ENCODE measurements at regions not wholly inside any gene's neighbourhood (a gene's known extent, or its start where the extent isn't known, plus 50 kb on each side); places are given as distances from the start of the nearest gene placed in this dataset.

GRCh38 chr3:104886220-104886995 lies 480.3 kb upstream of the ALCAM start:
- TF ChIP-seq CTCF (IDR thresholded peaks at IDR 0.05; ENCODE audit: low read depth, low read length) = no peak
- DNase-seq = no peak
- H3K9me3 ChIP-seq (ENCODE audit: severe bottlenecking) = no peaks in the 10 kb centered on the region
- H3K27me3 ChIP-seq (ENCODE audit: insufficient read depth, low read depth, severe bottlenecking) = no peaks in the 10 kb centered on the region
- no peak overlapping the region for H3K27ac ChIP-seq
- no peak overlapping the region for H3K4me3 ChIP-seq (ENCODE audit: low read depth, low read length)
- no peaks in the 10 kb centered on the region for H3K36me3 ChIP-seq

GRCh38 chr3:104887069-104887468 lies 479.6 kb upstream of the ALCAM start:
- Histone ChIP-seq H3K4me3 (ENCODE audit: low read depth, low read length) (no peak overlapping the region), H3K9me3 (ENCODE audit: severe bottlenecking) (no peaks in the 10 kb centered on the region), H3K27ac (no peak overlapping the region), H3K36me3 (no peaks in the 10 kb centered on the region), H3K27me3 (ENCODE audit: insufficient read depth, low read depth, severe bottlenecking) (no peaks in the 10 kb centered on the region)
- no peak for DNase-seq
- no peak for TF ChIP-seq CTCF (IDR thresholded peaks at IDR 0.05; ENCODE audit: low read depth, low read length)

GRCh38 chr3:104887619-104888018 lies 479.1 kb upstream of the ALCAM start:
- no peaks in the 10 kb centered on the region for H3K36me3 ChIP-seq
- H3K27ac ChIP-seq = no peak overlapping the region
- no peak for DNase-seq
- H3K9me3 ChIP-seq (ENCODE audit: severe bottlenecking) = no peaks in the 10 kb centered on the region
- TF ChIP-seq CTCF (IDR thresholded peaks at IDR 0.05; ENCODE audit: low read depth, low read length) = no peak
- no peak overlapping the region for H3K4me3 ChIP-seq (ENCODE audit: low read depth, low read length)
- H3K27me3 ChIP-seq (ENCODE audit: insufficient read depth, low read depth, severe bottlenecking) = no peaks in the 10 kb centered on the region

- DNase-seq = no peak
- TF ChIP-seq CTCF (IDR thresholded peaks at IDR 0.05; ENCODE audit: low read depth, low read length) = no peak
- Histone ChIP-seq H3K4me3 (ENCODE audit: low read depth, low read length) (no peak overlapping the region), H3K27me3 (ENCODE audit: insufficient read depth, low read depth, severe bottlenecking) (no peaks in the 10 kb centered on the region), H3K27ac (no peak overlapping the region), H3K9me3 (ENCODE audit: severe bottlenecking) (no peaks in the 10 kb centered on the region), H3K36me3 (no peaks in the 10 kb centered on the region)
These were observed 474.7 kb upstream of the ALCAM start for GRCh38 chr3:104892044-104892443.

GRCh38 chr3:104896624-104897023 lies 470.1 kb upstream of the ALCAM start:
- TF ChIP-seq CTCF (IDR thresholded peaks at IDR 0.05; ENCODE audit: low read depth, low read length) = no peak
- no peak for DNase-seq
- Histone ChIP-seq H3K27ac (no peak overlapping the region), H3K9me3 (ENCODE audit: severe bottlenecking) (no peaks in the 10 kb centered on the region), H3K36me3 (no peaks in the 10 kb centered on the region), H3K4me3 (ENCODE audit: low read depth, low read length) (no peak overlapping the region), H3K27me3 (ENCODE audit: insufficient read depth, low read depth, severe bottlenecking) (no peaks in the 10 kb centered on the region)

- Histone ChIP-seq H3K4me3 (ENCODE audit: low read depth, low read length) (no peak overlapping the region), H3K36me3 (no peaks in the 10 kb centered on the region), H3K27ac (no peak overlapping the region), H3K9me3 (ENCODE audit: severe bottlenecking) (peaks cover 8% of the 10 kb centered on the region), H3K27me3 (ENCODE audit: insufficient read depth, low read depth, severe bottlenecking) (no peaks in the 10 kb centered on the region)
- no peak for DNase-seq
- TF ChIP-seq CTCF (IDR thresholded peaks at IDR 0.05; ENCODE audit: low read depth, low read length) = no peak
These were observed 465.3 kb upstream of the ALCAM start for GRCh38 chr3:104901396-104901795.
